ENCODE measurements at regions not wholly inside any gene's neighbourhood (a gene's known extent, or its start where the extent isn't known, plus 50 kb on each side); places are given as distances from the start of the nearest gene placed in this dataset.

DNA sequence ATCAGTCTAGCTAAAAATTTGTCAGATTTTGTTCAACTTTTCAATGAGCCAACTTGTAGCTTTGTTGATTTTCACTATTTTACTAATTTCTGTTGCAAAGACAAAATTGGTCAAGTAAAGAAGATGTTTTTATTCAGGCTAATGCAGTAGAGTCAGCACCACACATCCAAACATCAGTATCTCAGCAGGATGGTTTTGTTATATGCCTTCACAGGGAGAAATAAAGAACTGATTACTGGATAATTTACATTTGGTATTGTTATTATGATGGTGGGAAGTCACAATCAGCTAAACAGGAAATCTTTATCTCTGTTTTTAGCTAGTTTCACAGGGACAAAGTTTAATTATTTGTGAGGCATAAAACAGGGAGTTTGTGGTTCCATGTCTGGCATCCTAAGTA, 713.4 kb downstream of the SLITRK5 start:
- no peak for DNase-seq (ENCODE audit: extremely low spot score, unreplicated experiment)
- H3K4me1 Mint-ChIP-seq (ENCODE audit: unreplicated experiment), result no peaks in the 10 kb centered on the region
- no peak overlapping the region for H3K27ac Mint-ChIP-seq
- TF ChIP-seq, protein P1, sequence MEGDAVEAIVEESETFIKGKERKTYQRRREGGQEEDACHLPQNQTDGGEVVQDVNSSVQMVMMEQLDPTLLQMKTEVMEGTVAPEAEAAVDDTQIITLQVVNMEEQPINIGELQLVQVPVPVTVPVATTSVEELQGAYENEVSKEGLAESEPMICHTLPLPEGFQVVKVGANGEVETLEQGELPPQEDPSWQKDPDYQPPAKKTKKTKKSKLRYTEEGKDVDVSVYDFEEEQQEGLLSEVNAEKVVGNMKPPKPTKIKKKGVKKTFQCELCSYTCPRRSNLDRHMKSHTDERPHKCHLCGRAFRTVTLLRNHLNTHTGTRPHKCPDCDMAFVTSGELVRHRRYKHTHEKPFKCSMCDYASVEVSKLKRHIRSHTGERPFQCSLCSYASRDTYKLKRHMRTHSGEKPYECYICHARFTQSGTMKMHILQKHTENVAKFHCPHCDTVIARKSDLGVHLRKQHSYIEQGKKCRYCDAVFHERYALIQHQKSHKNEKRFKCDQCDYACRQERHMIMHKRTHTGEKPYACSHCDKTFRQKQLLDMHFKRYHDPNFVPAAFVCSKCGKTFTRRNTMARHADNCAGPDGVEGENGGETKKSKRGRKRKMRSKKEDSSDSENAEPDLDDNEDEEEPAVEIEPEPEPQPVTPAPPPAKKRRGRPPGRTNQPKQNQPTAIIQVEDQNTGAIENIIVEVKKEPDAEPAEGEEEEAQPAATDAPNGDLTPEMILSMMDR (conservative IDR thresholded peaks at IDR 0.05), result no peak
- no peaks in the 10 kb centered on the region for H3K9me3 Mint-ChIP-seq
- H3K4me3 Mint-ChIP-seq, result no peak overlapping the region
- no peaks in the 10 kb centered on the region for H3K36me3 Mint-ChIP-seq
- H3K27me3 Mint-ChIP-seq, result no peaks in the 10 kb centered on the region

DNA sequence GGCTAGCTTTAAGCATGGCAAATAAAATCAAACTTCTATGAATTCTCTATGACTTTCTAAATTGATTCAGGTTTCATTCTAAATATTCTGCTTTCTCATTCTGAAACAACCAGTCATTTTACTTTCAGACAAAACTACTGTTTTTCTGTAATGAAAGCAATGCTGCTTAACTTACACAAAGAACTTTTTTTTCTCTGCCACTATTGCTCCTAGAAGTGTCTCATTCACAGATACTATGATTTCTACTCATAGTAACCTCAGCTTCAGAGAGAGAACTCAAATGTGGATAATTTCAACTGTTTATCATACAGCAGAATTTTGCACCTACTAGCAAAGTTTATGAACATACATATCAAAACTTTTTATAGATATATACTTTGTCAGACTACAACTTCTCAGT, 724.6 kb downstream of the SLITRK5 start:
- TF ChIP-seq, protein P1 (conservative IDR thresholded peaks at IDR 0.05), result no peak
- H3K27me3 Mint-ChIP-seq, result no peaks in the 10 kb centered on the region
- H3K36me3 Mint-ChIP-seq, result no peaks in the 10 kb centered on the region
- DNase-seq (ENCODE audit: extremely low spot score, unreplicated experiment), result no peak
- peaks cover 5% of the 10 kb centered on the region for H3K9me3 Mint-ChIP-seq
- H3K4me1 Mint-ChIP-seq (ENCODE audit: unreplicated experiment), result no peaks in the 10 kb centered on the region
- no peak overlapping the region for H3K4me3 Mint-ChIP-seq
- no peak overlapping the region for H3K27ac Mint-ChIP-seq

DNA sequence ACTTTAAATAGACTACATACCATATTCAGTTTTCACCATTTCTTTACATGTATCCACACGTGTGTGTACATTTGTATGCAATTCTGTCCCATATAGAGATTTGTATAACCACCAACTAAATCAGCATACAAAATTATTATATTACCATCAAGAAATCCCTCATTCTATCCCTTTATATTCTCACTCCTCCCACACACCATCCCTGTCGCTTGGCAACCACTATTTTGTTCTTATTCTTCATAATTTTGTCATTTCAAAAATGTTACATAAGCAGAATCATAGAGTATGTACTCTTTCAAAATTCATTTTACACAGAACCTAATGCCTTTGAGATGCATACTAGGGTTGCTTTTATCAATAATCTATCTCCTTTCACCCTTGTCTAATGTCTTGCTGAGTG, 740.5 kb downstream of the SLITRK5 start:
- Mint-ChIP-seq H3K4me3 (no peak overlapping the region), H3K36me3 (no peaks in the 10 kb centered on the region), H3K4me1 (ENCODE audit: unreplicated experiment) (no peaks in the 10 kb centered on the region), H3K27ac (no peak overlapping the region), H3K9me3 (peaks cover 5% of the 10 kb centered on the region), H3K27me3 (no peaks in the 10 kb centered on the region)
- TF ChIP-seq, protein P1 (conservative IDR thresholded peaks at IDR 0.05), result no peak
- DNase-seq (ENCODE audit: extremely low spot score, unreplicated experiment), result no peak

- Mint-ChIP-seq H3K4me1 (ENCODE audit: unreplicated experiment) (no peaks in the 10 kb centered on the region), H3K27me3 (no peaks in the 10 kb centered on the region), H3K27ac (no peak overlapping the region), H3K4me3 (no peak overlapping the region), H3K36me3 (no peaks in the 10 kb centered on the region), H3K9me3 (peaks cover 4% of the 10 kb centered on the region)
- TF ChIP-seq, protein P1 (conservative IDR thresholded peaks at IDR 0.05), result no peak
- DNase-seq (ENCODE audit: extremely low spot score, unreplicated experiment), result no peak
Measured at GRCh38 chr13:88417801-88418200, 746.6 kb downstream of the SLITRK5 start.

DNA sequence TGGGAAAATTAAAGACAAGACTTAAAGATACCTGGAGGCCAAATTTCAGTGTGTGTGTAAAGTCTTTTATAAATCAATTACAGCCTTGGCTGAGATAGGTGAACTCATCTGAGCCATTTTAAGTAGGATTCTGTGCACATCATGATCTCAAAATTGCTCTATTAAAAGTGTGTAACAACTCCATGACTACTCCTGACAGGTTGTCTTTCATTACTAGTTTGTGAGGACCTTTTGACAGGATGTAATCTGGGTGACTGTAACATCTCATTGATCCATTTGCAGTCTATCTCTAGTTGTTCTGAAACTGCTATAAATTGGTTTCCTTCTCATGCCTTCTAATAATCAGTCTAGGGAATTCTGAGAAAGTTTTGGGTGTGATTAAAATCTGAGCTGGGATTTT, 753.3 kb downstream of the SLITRK5 start:
- no peaks in the 10 kb centered on the region for H3K4me1 Mint-ChIP-seq (ENCODE audit: unreplicated experiment)
- H3K36me3 Mint-ChIP-seq, result no peaks in the 10 kb centered on the region
- DNase-seq (ENCODE audit: extremely low spot score, unreplicated experiment), result no peak
- H3K27ac Mint-ChIP-seq, result no peak overlapping the region
- H3K4me3 Mint-ChIP-seq, result no peak overlapping the region
- H3K27me3 Mint-ChIP-seq, result no peaks in the 10 kb centered on the region
- H3K9me3 Mint-ChIP-seq, result no peaks in the 10 kb centered on the region
- TF ChIP-seq, protein P1 (conservative IDR thresholded peaks at IDR 0.05), result no peak

- H3K4me3 Mint-ChIP-seq, result no peak overlapping the region
- H3K36me3 Mint-ChIP-seq, result no peaks in the 10 kb centered on the region
- no peak for DNase-seq (ENCODE audit: extremely low spot score, unreplicated experiment)
- no peak overlapping the region for H3K27ac Mint-ChIP-seq
- peaks cover 4% of the 10 kb centered on the region for H3K4me1 Mint-ChIP-seq (ENCODE audit: unreplicated experiment)
- H3K9me3 Mint-ChIP-seq, result no peaks in the 10 kb centered on the region
- TF ChIP-seq, protein P1 (conservative IDR thresholded peaks at IDR 0.05), result no peak
- H3K27me3 Mint-ChIP-seq, result no peaks in the 10 kb centered on the region
Measured at GRCh38 chr13:88426661-88427060, 755.5 kb downstream of the SLITRK5 start.

Data from type B pancreatic cell (in vitro differentiated cells).